Mammary epithelial cell (primary cell): ENCODE measurements at regions not wholly inside any gene's neighbourhood (a gene's known extent, or its start where the extent isn't known, plus 50 kb on each side); places are given as distances from the start of the nearest gene placed in this dataset.

Experiments
- CTCF ChIP-seq, 2 donors: IDR thresholded peaks in 1 of 2; conservative IDR thresholded peaks in 1 of 2; 2 replicates each; pipeline ENCODE4 v1.5.1; 2011 to 2012; ENCODE audit warnings: inconsistent platforms in 2 of 2, low read length in 2 of 2, mild to moderate bottlenecking in 2 of 2, control low read depth in 1 of 2, low read depth in 1 of 2; ENCODE audit not compliant: insufficient read depth in 1 of 2; ENCODE audit errors: extremely low read depth in 1 of 2
- EZH2 ChIP-seq: IDR thresholded peaks from 2 replicates; pipeline ENCODE4 v1.6.1; 2012; ENCODE audit warnings: low read length, inconsistent platforms, borderline replicate concordance

GRCh38 chr15:97319291-97319690, 641.2 kb upstream of the ARRDC4 start:
- TF ChIP-seq CTCF (conservative IDR thresholded peaks at IDR 0.05 in 1 of 2, IDR thresholded peaks at IDR 0.05 in 1 of 2; ENCODE audit: extremely low read depth in 1 of 2, insufficient read depth in 1 of 2, low read depth in 1 of 2, low read length in 2 of 2), result no peak
- TF ChIP-seq EZH2, result no peak
